ENCODE measurements at regions not wholly inside any gene's neighbourhood (a gene's known extent, or its start where the extent isn't known, plus 50 kb on each side); places are given as distances from the start of the nearest gene placed in this dataset.

DNA sequence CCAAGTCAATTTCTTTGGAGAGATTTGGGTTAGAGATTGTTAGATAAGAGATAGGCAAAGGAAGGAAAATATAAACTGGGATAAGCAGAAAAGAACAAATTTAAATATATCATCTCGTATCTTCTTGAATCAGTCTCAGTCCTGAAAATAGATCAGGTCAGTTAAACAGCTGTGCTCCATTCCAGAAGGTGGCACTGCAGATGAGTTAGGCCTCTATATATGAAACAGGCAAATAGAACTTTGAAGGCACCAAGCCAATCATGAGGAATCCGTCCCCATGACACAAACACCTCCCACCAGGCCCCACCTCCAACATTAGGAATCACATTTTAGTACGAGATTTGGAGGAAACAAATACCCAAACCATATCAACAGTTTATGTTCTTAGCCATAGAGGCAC, 605.5 kb upstream of the USP15 start:
- TF ChIP-seq, protein P1, sequence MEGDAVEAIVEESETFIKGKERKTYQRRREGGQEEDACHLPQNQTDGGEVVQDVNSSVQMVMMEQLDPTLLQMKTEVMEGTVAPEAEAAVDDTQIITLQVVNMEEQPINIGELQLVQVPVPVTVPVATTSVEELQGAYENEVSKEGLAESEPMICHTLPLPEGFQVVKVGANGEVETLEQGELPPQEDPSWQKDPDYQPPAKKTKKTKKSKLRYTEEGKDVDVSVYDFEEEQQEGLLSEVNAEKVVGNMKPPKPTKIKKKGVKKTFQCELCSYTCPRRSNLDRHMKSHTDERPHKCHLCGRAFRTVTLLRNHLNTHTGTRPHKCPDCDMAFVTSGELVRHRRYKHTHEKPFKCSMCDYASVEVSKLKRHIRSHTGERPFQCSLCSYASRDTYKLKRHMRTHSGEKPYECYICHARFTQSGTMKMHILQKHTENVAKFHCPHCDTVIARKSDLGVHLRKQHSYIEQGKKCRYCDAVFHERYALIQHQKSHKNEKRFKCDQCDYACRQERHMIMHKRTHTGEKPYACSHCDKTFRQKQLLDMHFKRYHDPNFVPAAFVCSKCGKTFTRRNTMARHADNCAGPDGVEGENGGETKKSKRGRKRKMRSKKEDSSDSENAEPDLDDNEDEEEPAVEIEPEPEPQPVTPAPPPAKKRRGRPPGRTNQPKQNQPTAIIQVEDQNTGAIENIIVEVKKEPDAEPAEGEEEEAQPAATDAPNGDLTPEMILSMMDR (IDR thresholded peaks at IDR 0.05) = no peak
- TF ChIP-seq POLR2A (IDR thresholded peaks at IDR 0.05) = no peak
